A673 (cell line): ENCODE measurements at regions not wholly inside any gene's neighbourhood (a gene's known extent, or its start where the extent isn't known, plus 50 kb on each side); places are given as distances from the start of the nearest gene placed in this dataset.

Experiments
- BruUV-seq: library from RNA; stranded (reverse); fragments of 400-500 nt; replicated peaks from 2 replicates; lab custom pipeline; 2021; lab: Mats Ljungman, UMichigan
- CTCF ChIA-PET: fragments of 300-600 bp; sonication (Branson Sonifier 250); formaldehyde crosslinking; loops from one replicate; lab custom pipeline; 2022; ENCODE audit warnings: antibody characterized with exemption; lab: Charles Lee
- POLR2A ChIA-PET: fragments of 300-600 bp; sonication (Branson Sonifier 250); formaldehyde crosslinking; loops from one replicate; lab custom pipeline; 2022; ENCODE audit warnings: antibody characterized with exemption; ENCODE audit not compliant: low non-redundant PET; lab: Charles Lee
- DNase-seq: peaks from one replicate; pipeline ENCODE4 v3.0.0-alpha.2; 2015; ENCODE audit warnings: low spot score
- H3K27ac ChIP-seq: fragments of 200-600 bp; sonication (generic); 2 replicates; pipeline ENCODE4 v1.5.1; 2016; ENCODE audit warnings: mixed run types, low read depth, mild to moderate bottlenecking, mixed read lengths, antibody characterized with exemption, low read length; ENCODE audit not compliant: poor library complexity, severe bottlenecking
- H3K27me3 ChIP-seq: fragments of 200-600 bp; sonication (generic); replicated peaks from 2 replicates; pipeline ENCODE4 v1.6.1; 2017; ENCODE audit warnings: mixed run types, low read depth, mild to moderate bottlenecking, mixed read lengths, antibody characterized with exemption, low read length; ENCODE audit not compliant: insufficient read depth, poor library complexity
- H3K36me3 ChIP-seq: fragments of 200-600 bp; sonication (generic); 2 replicates; pipeline ENCODE4 v1.6.1; 2016; ENCODE audit warnings: mixed run types, mild to moderate bottlenecking, mixed read lengths, antibody characterized with exemption, low read length; ENCODE audit not compliant: insufficient read depth, poor library complexity, severe bottlenecking
- H3K4me1 ChIP-seq: fragments of 200-600 bp; sonication (generic); 2 replicates; pipeline ENCODE4 v1.6.1; 2017; ENCODE audit warnings: mixed run types, mild to moderate bottlenecking, mixed read lengths, antibody characterized with exemption, low read length; ENCODE audit not compliant: insufficient read depth, poor library complexity, severe bottlenecking
- H3K4me3 ChIP-seq: fragments of 200-600 bp; sonication (generic); 2 replicates; pipeline ENCODE4 v1.5.1; 2016; ENCODE audit warnings: low read depth, mixed run types, mild to moderate bottlenecking, mixed read lengths, low read length; ENCODE audit not compliant: poor library complexity, severe bottlenecking
- H3K9me3 ChIP-seq: fragments of 200-600 bp; sonication (generic); 2 replicates; pipeline ENCODE4 v1.6.1; 2016; ENCODE audit warnings: mixed run types, low read depth, mild to moderate bottlenecking, mixed read lengths, antibody characterized with exemption, low read length; ENCODE audit not compliant: poor library complexity, severe bottlenecking
- EZH2 ChIP-seq: fragments of 200-600 bp; sonication (generic); IDR thresholded peaks from 2 replicates; pipeline ENCODE4 v1.6.1; 2017; ENCODE audit warnings: borderline replicate concordance, low read depth, mild to moderate bottlenecking, mixed read lengths, antibody characterized with exemption, low read length; ENCODE audit not compliant: poor library complexity, severe bottlenecking
- intact Hi-C: fragments of 100-400 bp; cut with micrococcal nuclease; formaldehyde crosslinking; loops from one replicate; pipeline ENCODE4 v1.10.0; 2022; ENCODE audit not compliant: unreplicated experiment
- TF ChIP-seq, protein P1 (sequence below): fragments of 300-800, 200-600 bp; sonication (generic); conservative IDR thresholded peaks from 2 replicates; pipeline ENCODE4 v1.5.1; 2017; ENCODE audit warnings: low read depth, mild to moderate bottlenecking, antibody characterized with exemption, low read length, moderate library complexity, mixed read lengths

- CTCF ChIA-PET: no interaction called here
- H3K4me3 ChIP-seq: no peak overlapping the region
- BruUV-seq: no TSS peak
- intact Hi-C loops: no loop called here
- no peaks in the 10 kb centered on the region for H3K36me3 ChIP-seq
- DNase-seq: peak; percentile 4
- H3K27ac ChIP-seq: no peak overlapping the region
- TF ChIP-seq, protein P1, sequence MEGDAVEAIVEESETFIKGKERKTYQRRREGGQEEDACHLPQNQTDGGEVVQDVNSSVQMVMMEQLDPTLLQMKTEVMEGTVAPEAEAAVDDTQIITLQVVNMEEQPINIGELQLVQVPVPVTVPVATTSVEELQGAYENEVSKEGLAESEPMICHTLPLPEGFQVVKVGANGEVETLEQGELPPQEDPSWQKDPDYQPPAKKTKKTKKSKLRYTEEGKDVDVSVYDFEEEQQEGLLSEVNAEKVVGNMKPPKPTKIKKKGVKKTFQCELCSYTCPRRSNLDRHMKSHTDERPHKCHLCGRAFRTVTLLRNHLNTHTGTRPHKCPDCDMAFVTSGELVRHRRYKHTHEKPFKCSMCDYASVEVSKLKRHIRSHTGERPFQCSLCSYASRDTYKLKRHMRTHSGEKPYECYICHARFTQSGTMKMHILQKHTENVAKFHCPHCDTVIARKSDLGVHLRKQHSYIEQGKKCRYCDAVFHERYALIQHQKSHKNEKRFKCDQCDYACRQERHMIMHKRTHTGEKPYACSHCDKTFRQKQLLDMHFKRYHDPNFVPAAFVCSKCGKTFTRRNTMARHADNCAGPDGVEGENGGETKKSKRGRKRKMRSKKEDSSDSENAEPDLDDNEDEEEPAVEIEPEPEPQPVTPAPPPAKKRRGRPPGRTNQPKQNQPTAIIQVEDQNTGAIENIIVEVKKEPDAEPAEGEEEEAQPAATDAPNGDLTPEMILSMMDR: no peak
- no peak for TF ChIP-seq EZH2
- H3K27me3 ChIP-seq: no peaks in the 10 kb centered on the region
- H3K9me3 ChIP-seq: no peaks in the 10 kb centered on the region
- POLR2A ChIA-PET: no interaction called here
- no peaks in the 10 kb centered on the region for H3K4me1 ChIP-seq
Measured at GRCh38 chr4:52358883-52359321, 300.2 kb downstream of the USP46 start.

GRCh38 chr4:52366191-52366590 is 292.9 kb downstream of the USP46 start:
- no TSS peak for BruUV-seq
- intact Hi-C loops: no loop called here
- no peak overlapping the region for H3K4me3 ChIP-seq
- H3K27me3 ChIP-seq: no peaks in the 10 kb centered on the region
- TF ChIP-seq EZH2: no peak
- TF ChIP-seq, protein P1: no peak
- CTCF ChIA-PET: no interaction called here
- H3K36me3 ChIP-seq: no peaks in the 10 kb centered on the region
- no peaks in the 10 kb centered on the region for H3K9me3 ChIP-seq
- H3K27ac ChIP-seq: no peak overlapping the region
- POLR2A ChIA-PET: no interaction called here
- H3K4me1 ChIP-seq: no peaks in the 10 kb centered on the region
- no peak for DNase-seq

- TF ChIP-seq, protein P1: no peak
- TF ChIP-seq EZH2: no peak
- CTCF ChIA-PET: no interaction called here
Measured at GRCh38 chr4:52366621-52367020, 292.5 kb downstream of the USP46 start.

More at GRCh38 chr4:52366621-52367020, 292.5 kb downstream of the USP46 start:
- BruUV-seq: no TSS peak
- Histone ChIP-seq H3K4me1 (no peaks in the 10 kb centered on the region), H3K36me3 (no peaks in the 10 kb centered on the region), H3K27me3 (no peaks in the 10 kb centered on the region), H3K4me3 (no peak overlapping the region), H3K9me3 (no peaks in the 10 kb centered on the region), H3K27ac (no peak overlapping the region)
- intact Hi-C loops: no loop called here
- DNase-seq: no peak
- POLR2A ChIA-PET: no interaction called here
